ENCODE measurements at regions not wholly inside any gene's neighbourhood (a gene's known extent, or its start where the extent isn't known, plus 50 kb on each side); places are given as distances from the start of the nearest gene placed in this dataset.
A peak's percentile ranks its signal among the peaks of the same experiment; 100 is the strongest.

DNA sequence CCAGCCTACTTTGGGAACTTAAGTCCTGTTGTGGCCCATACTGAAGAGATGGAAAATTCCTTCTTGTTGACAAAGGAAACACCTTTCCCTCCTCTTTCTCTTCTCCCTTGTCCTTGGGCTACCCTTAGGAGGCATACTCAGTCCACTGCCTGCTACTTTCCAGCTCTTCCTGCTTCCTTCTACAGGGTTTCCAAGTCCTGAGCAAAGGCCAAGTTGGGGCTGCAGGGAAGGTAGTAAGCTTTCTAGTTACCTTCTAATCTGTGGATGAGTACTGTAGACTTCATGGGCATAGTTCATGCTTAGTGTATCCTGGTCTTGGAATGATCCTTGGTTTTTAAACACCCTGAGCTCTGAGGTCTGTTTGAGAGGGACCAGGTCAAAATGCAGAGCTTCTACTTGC is 299.2 kb upstream of the MAF start:
- POLR2A ChIA-PET = no interaction called here
- Histone ChIP-seq H3K9me3 (ENCODE audit: control insufficient read depth in 2 of 3, low read length in 3 of 3) (no peaks in the 10 kb centered on the region), H3K4me3 (ENCODE audit: low read length) (no peak overlapping the region), H3K27ac (ENCODE audit: low read depth, low read length) (no peak overlapping the region), H3K36me3 (ENCODE audit: control insufficient read depth in 2 of 3, insufficient read depth in 3 of 3, low read length in 3 of 3) (no peaks in the 10 kb centered on the region), H3K27me3 (ENCODE audit: control insufficient read depth in 2 of 2, insufficient read depth in 2 of 2, low read length in 2 of 2) (no peaks in the 10 kb centered on the region), H3K4me1 (ENCODE audit: control insufficient read depth in 2 of 2, insufficient read depth in 2 of 2, low read length in 2 of 2) (no peaks in the 10 kb centered on the region)
- no peak for DNase-seq
- intact Hi-C loops (cut with micrococcal nuclease) = no loop called here
- Mint-ChIP-seq H3K27ac (no peak overlapping the region), H3K36me3 (no peaks in the 10 kb centered on the region), H3K27me3 (peaks cover 0 to 13% (median 5%) of the 10 kb centered on the region in 5 donors), H3K9me3 (peaks cover 0 to 6% (median 0%) of the 10 kb centered on the region in 11 donors), H3K4me1 (no peaks in the 10 kb centered on the region), H3K4me3 (no peak overlapping the region)
- CTCF ChIA-PET = no interaction called here
- no peak for ATAC-seq

DNA sequence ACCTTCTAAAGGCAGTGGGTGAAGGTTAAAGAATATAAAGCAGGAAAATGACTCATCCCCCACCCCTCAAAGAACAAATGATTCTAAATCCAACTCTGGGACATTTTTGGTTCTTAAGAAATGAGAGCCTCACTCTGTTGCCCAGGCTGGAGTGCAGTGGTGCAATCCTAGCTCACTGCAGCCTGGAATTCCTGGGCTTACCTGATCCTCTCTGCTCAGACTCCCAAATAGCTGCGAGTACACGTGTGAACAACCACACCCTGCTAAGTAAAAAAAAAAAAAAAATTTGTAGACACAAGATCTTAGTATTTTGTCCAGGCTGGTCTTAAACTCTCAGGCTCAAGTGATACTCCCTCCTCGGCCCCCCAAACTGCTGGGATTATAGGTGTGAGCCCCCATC is 298.8 kb upstream of the MAF start:
- no peak for ATAC-seq
- no peaks in the 10 kb centered on the region for H3K4me1 Mint-ChIP-seq
- intact Hi-C loops (cut with micrococcal nuclease) = no loop called here

GRCh38 chr16:79898703-79899102 is 298.2 kb upstream of the MAF start:
- Mint-ChIP-seq H3K4me1 (no peaks in the 10 kb centered on the region), H3K27me3 (peaks cover 0 to 13% (median 5%) of the 10 kb centered on the region in 5 donors), H3K4me3 (no peak overlapping the region), H3K9me3 (peaks cover 0 to 6% (median 0%) of the 10 kb centered on the region in 11 donors), H3K36me3 (no peaks in the 10 kb centered on the region), H3K27ac (no peak overlapping the region)
- POLR2A ChIA-PET = no interaction called here
- Histone ChIP-seq H3K27ac (ENCODE audit: low read depth, low read length) (no peak overlapping the region), H3K4me1 (ENCODE audit: control insufficient read depth in 2 of 2, insufficient read depth in 2 of 2, low read length in 2 of 2) (no peaks in the 10 kb centered on the region), H3K4me3 (ENCODE audit: low read length) (no peak overlapping the region), H3K27me3 (ENCODE audit: control insufficient read depth in 2 of 2, insufficient read depth in 2 of 2, low read length in 2 of 2) (no peaks in the 10 kb centered on the region), H3K9me3 (ENCODE audit: control insufficient read depth in 2 of 3, low read length in 3 of 3) (no peaks in the 10 kb centered on the region), H3K36me3 (ENCODE audit: control insufficient read depth in 2 of 3, insufficient read depth in 3 of 3, low read length in 3 of 3) (no peaks in the 10 kb centered on the region)
- CTCF ChIA-PET = interaction anchor here (0.6 kb wide), 1 partner anchor 1245 kb away, joined by 4 read pairs; no protein-coding TSS in a partner anchor
- no peak for ATAC-seq
- intact Hi-C loops (cut with micrococcal nuclease) = no loop called here
- DNase-seq = no peak

More for the DNA sequence above, 298.8 kb upstream of the MAF start:
- Mint-ChIP-seq H3K9me3 (peaks cover 0 to 6% (median 0%) of the 10 kb centered on the region in 11 donors), H3K27ac (no peak overlapping the region), H3K27me3 (peaks cover 0 to 13% (median 5%) of the 10 kb centered on the region in 5 donors), H3K36me3 (no peaks in the 10 kb centered on the region), H3K4me3 (no peak overlapping the region)
- H3K27ac ChIP-seq (ENCODE audit: low read depth, low read length) = no peak overlapping the region
- no peaks in the 10 kb centered on the region for H3K9me3 ChIP-seq (ENCODE audit: control insufficient read depth in 2 of 3, low read length in 3 of 3)
- H3K36me3 ChIP-seq (ENCODE audit: control insufficient read depth in 2 of 3, insufficient read depth in 3 of 3, low read length in 3 of 3) = no peaks in the 10 kb centered on the region
- no peak for DNase-seq
- no peaks in the 10 kb centered on the region for H3K4me1 ChIP-seq (ENCODE audit: control insufficient read depth in 2 of 2, insufficient read depth in 2 of 2, low read length in 2 of 2)
- H3K27me3 ChIP-seq (ENCODE audit: control insufficient read depth in 2 of 2, insufficient read depth in 2 of 2, low read length in 2 of 2) = no peaks in the 10 kb centered on the region
- CTCF ChIA-PET = no interaction called here
- POLR2A ChIA-PET = no interaction called here
- no peak overlapping the region for H3K4me3 ChIP-seq (ENCODE audit: low read length)

DNA sequence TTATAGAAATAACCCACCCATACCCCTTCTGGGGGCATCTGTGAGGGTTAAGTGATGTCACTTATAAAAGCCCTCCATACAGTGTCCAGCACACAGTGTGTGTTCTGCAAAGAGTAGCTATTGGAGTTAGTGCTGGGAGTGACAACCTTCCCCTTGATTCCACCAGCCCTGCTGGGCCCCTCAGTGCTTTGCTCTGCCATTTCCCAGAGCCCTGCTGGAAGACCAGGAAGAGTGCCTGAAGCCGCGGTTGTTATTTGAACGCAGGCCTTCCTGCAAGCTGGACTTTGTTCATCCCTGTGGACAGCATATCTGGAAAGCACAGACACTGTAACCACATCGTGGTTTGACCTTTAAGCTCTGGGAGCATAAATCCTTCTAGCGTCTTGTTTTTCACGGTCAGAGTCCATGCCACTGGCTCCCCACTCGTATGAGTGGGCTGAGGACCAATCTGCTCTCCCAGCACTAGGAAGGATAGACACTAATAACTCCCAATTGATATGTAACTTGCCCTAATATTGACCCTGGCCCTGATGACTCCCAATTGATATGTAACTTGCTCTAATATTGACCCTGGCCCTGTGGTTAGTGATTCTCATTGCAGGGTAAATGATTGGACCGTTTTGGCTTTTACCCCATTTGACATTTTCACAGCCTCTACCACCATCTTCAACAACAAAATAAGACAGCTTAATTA is 297.1 kb upstream of the MAF start:
- H3K4me1 ChIP-seq (ENCODE audit: control insufficient read depth in 2 of 2, insufficient read depth in 2 of 2, low read length in 2 of 2) = no peaks in the 10 kb centered on the region
- ChIA-PET CTCF (no interaction called here), POLR2A (no interaction called here)
- Mint-ChIP-seq H3K4me1 (no peaks in the 10 kb centered on the region), H3K9me3 (peaks cover 0 to 6% (median 0%) of the 10 kb centered on the region in 11 donors), H3K36me3 (no peaks in the 10 kb centered on the region), H3K27me3 (peaks cover 0 to 13% (median 0%) of the 10 kb centered on the region in 5 donors), H3K4me3 (no peak overlapping the region), H3K27ac (no peak overlapping the region)
- DNase-seq (no peak), ATAC-seq (peak; percentile 12)
- no peaks in the 10 kb centered on the region for H3K27me3 ChIP-seq (ENCODE audit: control insufficient read depth in 2 of 2, insufficient read depth in 2 of 2, low read length in 2 of 2)
- H3K27ac ChIP-seq (ENCODE audit: low read depth, low read length) = no peak overlapping the region
- no peak overlapping the region for H3K4me3 ChIP-seq (ENCODE audit: low read length)
- no peaks in the 10 kb centered on the region for H3K9me3 ChIP-seq (ENCODE audit: control insufficient read depth in 2 of 3, low read length in 3 of 3)
- H3K36me3 ChIP-seq (ENCODE audit: control insufficient read depth in 2 of 3, insufficient read depth in 3 of 3, low read length in 3 of 3) = no peaks in the 10 kb centered on the region
- intact Hi-C loops (cut with micrococcal nuclease) = no loop called here

- ChIA-PET CTCF (no interaction called here), POLR2A (no interaction called here)
- ATAC-seq (peak; percentile 12), DNase-seq (no peak)
- Histone ChIP-seq H3K4me3 (ENCODE audit: low read length) (no peak overlapping the region), H3K9me3 (ENCODE audit: control insufficient read depth in 2 of 3, low read length in 3 of 3) (no peaks in the 10 kb centered on the region), H3K36me3 (ENCODE audit: control insufficient read depth in 2 of 3, insufficient read depth in 3 of 3, low read length in 3 of 3) (no peaks in the 10 kb centered on the region), H3K27ac (ENCODE audit: low read depth, low read length) (no peak overlapping the region), H3K27me3 (ENCODE audit: control insufficient read depth in 2 of 2, insufficient read depth in 2 of 2, low read length in 2 of 2) (no peaks in the 10 kb centered on the region), H3K4me1 (ENCODE audit: control insufficient read depth in 2 of 2, insufficient read depth in 2 of 2, low read length in 2 of 2) (no peaks in the 10 kb centered on the region)
- no peak overlapping the region for H3K4me3 Mint-ChIP-seq
- no peaks in the 10 kb centered on the region for H3K4me1 Mint-ChIP-seq
- H3K27me3 Mint-ChIP-seq = peaks cover 0 to 8% (median 0%) of the 10 kb centered on the region in 5 donors
- intact Hi-C loops (cut with micrococcal nuclease) = no loop called here
- H3K36me3 Mint-ChIP-seq = no peaks in the 10 kb centered on the region
- no peak overlapping the region for H3K27ac Mint-ChIP-seq
- H3K9me3 Mint-ChIP-seq = peaks cover 0 to 4% (median 0%) of the 10 kb centered on the region in 11 donors
These were observed 296.5 kb upstream of the MAF start for GRCh38 chr16:79897104-79897452.

DNA sequence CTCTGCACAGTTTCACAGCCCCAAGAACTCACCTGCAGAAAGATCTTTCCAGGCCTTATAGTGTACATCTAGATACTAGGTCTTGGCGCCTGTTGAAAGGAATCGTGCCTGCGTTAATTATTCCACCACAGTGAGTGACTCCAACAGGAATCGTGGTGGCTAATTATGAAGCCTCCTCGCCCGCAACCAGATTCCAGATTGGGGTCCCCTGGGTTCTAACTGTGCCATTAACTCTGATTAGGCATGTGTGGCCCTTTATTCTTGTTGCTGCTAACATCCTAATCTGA is 295.3 kb upstream of the MAF start:
- ATAC-seq = no peak
- no peaks in the 10 kb centered on the region for H3K27me3 ChIP-seq (ENCODE audit: control insufficient read depth in 2 of 2, insufficient read depth in 2 of 2, low read length in 2 of 2)
- no peak overlapping the region for H3K4me3 Mint-ChIP-seq
- H3K4me1 ChIP-seq (ENCODE audit: control insufficient read depth in 2 of 2, insufficient read depth in 2 of 2, low read length in 2 of 2) = no peaks in the 10 kb centered on the region
- H3K4me1 Mint-ChIP-seq = no peaks in the 10 kb centered on the region
- CTCF ChIA-PET = no interaction called here
- no peak overlapping the region for H3K4me3 ChIP-seq (ENCODE audit: low read length)
- DNase-seq = no peak
- H3K27ac Mint-ChIP-seq = no peak overlapping the region
- H3K36me3 ChIP-seq (ENCODE audit: control insufficient read depth in 2 of 3, insufficient read depth in 3 of 3, low read length in 3 of 3) = no peaks in the 10 kb centered on the region
- H3K36me3 Mint-ChIP-seq = no peaks in the 10 kb centered on the region
- no peak overlapping the region for H3K27ac ChIP-seq (ENCODE audit: low read depth, low read length)
- POLR2A ChIA-PET = no interaction called here
- intact Hi-C loops (cut with micrococcal nuclease) = no loop called here
- no peaks in the 10 kb centered on the region for H3K9me3 ChIP-seq (ENCODE audit: control insufficient read depth in 2 of 3, low read length in 3 of 3)
- H3K9me3 Mint-ChIP-seq = peaks cover 0 to 4% (median 0%) of the 10 kb centered on the region in 11 donors
- peaks cover 0 to 8% (median 0%) of the 10 kb centered on the region in 5 donors for H3K27me3 Mint-ChIP-seq

DNA sequence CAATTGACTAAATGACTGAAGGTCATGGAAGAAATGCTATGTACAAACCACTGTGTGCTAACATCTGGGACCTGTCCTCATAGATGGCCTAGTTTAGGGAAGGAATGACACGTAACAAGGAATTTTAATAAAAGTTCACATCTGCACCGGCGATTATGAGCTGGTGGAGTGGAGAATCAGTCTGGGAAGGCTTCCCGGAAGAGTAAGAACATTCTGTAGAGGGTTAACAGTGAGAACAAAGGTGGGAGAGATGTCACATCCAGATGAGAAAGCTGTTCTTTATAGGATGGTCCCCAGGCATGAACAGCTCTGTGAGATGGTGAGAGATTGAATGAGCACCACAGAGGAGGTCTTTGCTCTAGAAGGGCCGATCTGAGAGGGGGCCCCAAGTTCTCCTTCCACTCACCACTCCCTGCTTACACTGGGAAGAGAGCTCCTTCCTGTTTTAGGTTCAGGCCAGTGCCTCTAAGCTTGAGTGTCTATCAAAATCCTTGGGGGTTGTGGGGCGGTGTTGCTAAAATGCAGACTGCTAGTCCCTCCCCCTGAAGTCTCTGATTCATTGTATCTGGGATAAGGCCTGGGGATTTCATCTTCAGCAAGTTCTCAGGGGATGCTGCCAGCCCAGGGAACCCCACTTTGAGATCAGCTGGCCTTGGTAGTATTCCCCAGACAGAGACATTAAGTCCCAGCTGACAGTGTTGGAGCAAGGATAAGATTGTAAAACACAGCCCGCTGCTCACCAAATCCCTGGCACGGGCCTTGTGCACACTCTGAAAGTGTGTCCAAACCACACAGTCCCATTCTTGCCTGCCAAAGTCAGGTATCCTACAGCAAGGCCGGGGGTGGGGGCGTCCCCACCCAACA is 294.7 kb upstream of the MAF start:
- Histone ChIP-seq H3K9me3 (ENCODE audit: control insufficient read depth in 2 of 3, low read length in 3 of 3) (no peaks in the 10 kb centered on the region), H3K27ac (ENCODE audit: low read depth, low read length) (no peak overlapping the region), H3K36me3 (ENCODE audit: control insufficient read depth in 2 of 3, insufficient read depth in 3 of 3, low read length in 3 of 3) (no peaks in the 10 kb centered on the region), H3K4me1 (ENCODE audit: control insufficient read depth in 2 of 2, insufficient read depth in 2 of 2, low read length in 2 of 2) (no peaks in the 10 kb centered on the region), H3K27me3 (ENCODE audit: control insufficient read depth in 2 of 2, insufficient read depth in 2 of 2, low read length in 2 of 2) (no peaks in the 10 kb centered on the region), H3K4me3 (ENCODE audit: low read length) (no peak overlapping the region)
- ATAC-seq (no peak), DNase-seq (no peak)
- no peak overlapping the region for H3K4me3 Mint-ChIP-seq
- ChIA-PET POLR2A (no interaction called here), CTCF (interaction anchor here (0.6 kb wide), 1 partner anchor 32 kb away, joined by 3 read pairs; no protein-coding TSS in a partner anchor)
- no peaks in the 10 kb centered on the region for H3K4me1 Mint-ChIP-seq
- peaks cover 0 to 2% (median 0%) of the 10 kb centered on the region in 11 donors for H3K9me3 Mint-ChIP-seq
- intact Hi-C loops (cut with micrococcal nuclease) = no loop called here
- peaks cover 0 to 7% (median 0%) of the 10 kb centered on the region in 5 donors for H3K27me3 Mint-ChIP-seq
- no peaks in the 10 kb centered on the region for H3K36me3 Mint-ChIP-seq
- H3K27ac Mint-ChIP-seq = no peak overlapping the region

Measured in naive thymus-derived CD4-positive, alpha-beta T cell (primary cell).